Endothelial cell (in vitro differentiated cells): ENCODE measurements at regions not wholly inside any gene's neighbourhood (a gene's known extent, or its start where the extent isn't known, plus 50 kb on each side); places are given as distances from the start of the nearest gene placed in this dataset.
A peak's percentile ranks its signal among the peaks of the same experiment; 100 is the strongest.

Experiments
- DNase-seq: peaks from one replicate; pipeline ENCODE4 v3.0.0; 2021; ENCODE audit warnings: low spot score
- H3K27ac Mint-ChIP-seq: one replicate; pipeline ENCODE4 v1.8.0; 2021; ENCODE audit warnings: mixed read lengths, inconsistent platforms; ENCODE audit not compliant: unreplicated experiment
- H3K27me3 Mint-ChIP-seq: one replicate; pipeline ENCODE4 v1.8.0; 2021; ENCODE audit warnings: mild to moderate bottlenecking, moderate library complexity, mixed read lengths, inconsistent platforms; ENCODE audit not compliant: unreplicated experiment
- H3K36me3 Mint-ChIP-seq: one replicate; pipeline ENCODE4 v1.8.0; 2021; ENCODE audit warnings: mild to moderate bottlenecking, low read depth, mixed read lengths, inconsistent platforms; ENCODE audit not compliant: unreplicated experiment
- H3K4me1 Mint-ChIP-seq: one replicate; pipeline ENCODE4 v1.8.0; 2021; ENCODE audit warnings: mild to moderate bottlenecking, mixed read lengths, inconsistent platforms; ENCODE audit not compliant: unreplicated experiment
- H3K4me3 Mint-ChIP-seq: one replicate; pipeline ENCODE4 v1.8.0; 2021; ENCODE audit warnings: mild to moderate bottlenecking, mixed read lengths, inconsistent platforms; ENCODE audit not compliant: unreplicated experiment
- H3K9me3 Mint-ChIP-seq: one replicate; pipeline ENCODE4 v1.8.0; 2021; ENCODE audit warnings: mixed read lengths, inconsistent platforms; ENCODE audit not compliant: unreplicated experiment
- TF ChIP-seq, protein P1 (sequence below): fragments of 200-600 bp; sonication (generic); IDR thresholded peaks from one replicate; pipeline ENCODE4 v1.5.0; 2021; ENCODE audit warnings: antibody characterized with exemption; ENCODE audit not compliant: unreplicated experiment

DNA sequence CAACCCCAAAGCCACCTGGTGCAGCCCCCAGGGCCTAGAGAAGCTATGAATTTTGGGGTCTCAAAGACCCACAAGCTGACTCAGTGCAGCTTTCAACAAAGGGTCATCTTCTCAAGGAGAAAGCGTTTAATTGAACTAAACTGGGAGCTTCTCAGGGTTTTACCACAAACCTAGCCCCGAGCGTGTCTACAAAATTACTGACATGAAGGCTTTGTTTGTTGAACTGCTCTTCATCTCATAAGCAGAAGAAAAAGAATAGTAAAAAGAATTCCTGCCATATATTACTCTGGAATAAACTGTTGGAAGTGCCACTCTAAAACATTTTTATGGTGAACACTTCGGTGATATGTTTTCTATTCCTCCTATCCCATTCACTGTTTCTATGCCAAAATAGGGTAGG is 50.8 kb upstream of the INCENP start:
- DNase-seq, result no peak
- TF ChIP-seq, protein P1, sequence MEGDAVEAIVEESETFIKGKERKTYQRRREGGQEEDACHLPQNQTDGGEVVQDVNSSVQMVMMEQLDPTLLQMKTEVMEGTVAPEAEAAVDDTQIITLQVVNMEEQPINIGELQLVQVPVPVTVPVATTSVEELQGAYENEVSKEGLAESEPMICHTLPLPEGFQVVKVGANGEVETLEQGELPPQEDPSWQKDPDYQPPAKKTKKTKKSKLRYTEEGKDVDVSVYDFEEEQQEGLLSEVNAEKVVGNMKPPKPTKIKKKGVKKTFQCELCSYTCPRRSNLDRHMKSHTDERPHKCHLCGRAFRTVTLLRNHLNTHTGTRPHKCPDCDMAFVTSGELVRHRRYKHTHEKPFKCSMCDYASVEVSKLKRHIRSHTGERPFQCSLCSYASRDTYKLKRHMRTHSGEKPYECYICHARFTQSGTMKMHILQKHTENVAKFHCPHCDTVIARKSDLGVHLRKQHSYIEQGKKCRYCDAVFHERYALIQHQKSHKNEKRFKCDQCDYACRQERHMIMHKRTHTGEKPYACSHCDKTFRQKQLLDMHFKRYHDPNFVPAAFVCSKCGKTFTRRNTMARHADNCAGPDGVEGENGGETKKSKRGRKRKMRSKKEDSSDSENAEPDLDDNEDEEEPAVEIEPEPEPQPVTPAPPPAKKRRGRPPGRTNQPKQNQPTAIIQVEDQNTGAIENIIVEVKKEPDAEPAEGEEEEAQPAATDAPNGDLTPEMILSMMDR, result no peak
- Mint-ChIP-seq H3K4me3 (no peak overlapping the region), H3K36me3 (no peaks in the 10 kb centered on the region), H3K27me3 (peaks cover 2% of the 10 kb centered on the region), H3K27ac (no peak overlapping the region), H3K4me1 (peaks cover 10% of the 10 kb centered on the region), H3K9me3 (no peaks in the 10 kb centered on the region)

DNA sequence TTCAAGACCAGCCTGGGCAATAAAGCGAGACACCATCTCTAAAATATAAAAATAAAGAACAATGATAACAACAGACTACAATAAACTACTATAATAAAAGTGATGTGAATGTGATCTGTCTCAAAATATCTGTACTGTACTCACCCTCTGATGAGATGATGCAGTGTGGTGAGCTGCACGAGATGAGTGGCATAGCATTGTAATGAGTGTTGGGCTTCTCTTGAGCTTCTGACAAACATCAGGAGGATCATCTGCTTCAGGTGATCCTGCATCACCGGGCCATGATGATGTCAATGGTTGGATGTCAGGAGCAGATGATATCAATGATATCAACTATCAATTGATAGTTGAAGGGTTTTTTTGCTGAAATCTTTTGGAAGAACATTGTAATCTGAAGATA is 52.4 kb upstream of the INCENP start:
- Mint-ChIP-seq H3K9me3 (no peaks in the 10 kb centered on the region), H3K36me3 (no peaks in the 10 kb centered on the region), H3K4me1 (peaks cover 10% of the 10 kb centered on the region), H3K4me3 (no peak overlapping the region), H3K27ac (no peak overlapping the region), H3K27me3 (peaks cover 2% of the 10 kb centered on the region)
- TF ChIP-seq, protein P1, result no peak
- no peak for DNase-seq

DNA sequence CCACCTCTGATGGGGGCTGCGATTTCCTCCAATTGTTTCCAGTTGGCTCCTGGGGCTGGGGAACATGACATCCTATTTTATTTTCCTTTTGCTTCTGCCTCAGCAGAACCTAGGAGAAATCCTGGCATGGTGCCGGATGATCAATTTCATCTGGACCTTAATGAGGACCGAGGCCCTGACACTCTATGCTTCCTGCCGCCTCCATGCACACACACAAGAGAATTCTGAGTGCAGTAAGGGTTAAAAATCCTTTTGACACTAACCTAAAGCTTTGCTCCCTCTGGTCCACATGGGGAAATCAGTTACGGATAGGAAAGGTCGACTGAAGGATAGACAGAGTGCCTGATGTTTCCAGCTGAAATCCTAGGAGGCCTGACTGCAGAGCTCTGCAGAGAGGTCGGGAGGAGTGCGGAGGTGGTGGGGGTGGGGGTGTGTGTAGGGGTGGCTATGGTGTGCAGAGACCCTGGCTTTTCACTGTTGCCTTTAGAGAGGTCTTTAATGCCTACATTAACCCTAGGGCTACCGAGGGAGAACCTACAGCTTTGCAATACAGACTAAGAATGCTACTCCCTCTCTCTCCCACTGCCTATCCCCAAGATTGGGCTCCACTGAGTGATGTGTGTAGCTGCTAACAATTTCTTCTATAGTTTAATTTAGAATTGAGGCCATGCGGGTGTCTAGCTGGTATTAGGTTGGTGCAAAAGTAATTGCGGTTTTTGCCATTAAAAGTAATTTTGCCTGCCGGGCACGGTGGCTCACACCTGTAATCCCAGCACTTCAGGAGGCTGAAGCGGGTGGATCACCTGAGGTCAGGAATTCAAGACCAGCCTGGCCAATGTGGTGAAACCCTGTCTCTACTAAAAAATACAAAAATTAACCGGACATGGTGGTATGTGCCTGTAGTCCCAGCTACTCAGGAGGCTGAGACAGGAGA is 53.6 kb upstream of the INCENP start:
- H3K4me3 Mint-ChIP-seq, result no peak overlapping the region
- no peaks in the 10 kb centered on the region for H3K36me3 Mint-ChIP-seq
- TF ChIP-seq, protein P1, result no peak
- no peaks in the 10 kb centered on the region for H3K9me3 Mint-ChIP-seq
- peaks cover 2% of the 10 kb centered on the region for H3K27me3 Mint-ChIP-seq
- peaks cover 10% of the 10 kb centered on the region for H3K4me1 Mint-ChIP-seq
- H3K27ac Mint-ChIP-seq, result no peak overlapping the region
- no peak for DNase-seq

DNA sequence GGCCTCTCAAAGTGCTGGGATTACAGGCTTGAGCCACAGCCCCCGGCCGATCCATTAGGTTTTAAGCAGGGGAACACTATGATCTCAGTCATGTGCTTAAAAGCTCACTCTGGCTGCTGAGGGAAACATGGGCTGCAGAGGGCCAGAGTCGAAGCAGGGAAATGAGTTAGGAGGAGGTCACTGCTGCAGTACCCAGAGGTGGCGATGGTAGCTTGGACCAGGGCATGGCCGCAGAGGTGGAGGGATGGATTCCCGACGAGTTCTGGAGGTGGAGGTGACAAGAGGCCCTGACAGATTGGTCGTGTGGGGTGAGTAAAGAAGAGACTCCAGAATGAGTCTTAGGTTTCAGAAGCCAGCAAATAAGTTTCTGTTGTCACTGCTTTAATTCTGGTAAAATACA is 54.4 kb upstream of the INCENP start:
- Mint-ChIP-seq H3K4me3 (no peak overlapping the region), H3K4me1 (peaks cover 10% of the 10 kb centered on the region), H3K9me3 (no peaks in the 10 kb centered on the region), H3K36me3 (no peaks in the 10 kb centered on the region), H3K27ac (no peak overlapping the region), H3K27me3 (peaks cover 2% of the 10 kb centered on the region)
- TF ChIP-seq, protein P1, result no peak
- peak; percentile 4 for DNase-seq

DNA sequence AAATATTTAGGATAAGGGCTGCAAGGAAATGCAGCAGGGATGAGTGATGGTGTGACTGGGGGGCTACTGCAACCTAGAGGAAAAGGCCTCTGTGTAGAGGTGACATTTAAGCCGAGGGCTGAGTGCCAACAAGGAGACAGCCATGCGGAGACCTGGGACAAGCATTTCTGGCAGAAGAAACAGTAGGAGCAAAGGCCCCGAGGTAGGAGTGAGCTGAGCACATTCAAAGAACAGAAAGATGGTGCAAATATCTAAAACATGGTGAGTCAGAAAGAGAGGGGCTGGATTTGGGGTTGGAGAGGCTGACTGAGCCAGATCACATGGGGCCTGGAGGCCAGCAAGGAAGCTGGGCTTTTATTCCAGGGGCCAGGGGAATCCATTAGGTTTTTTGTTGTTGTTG is 55.1 kb upstream of the INCENP start:
- no peaks in the 10 kb centered on the region for H3K9me3 Mint-ChIP-seq
- H3K36me3 Mint-ChIP-seq, result no peaks in the 10 kb centered on the region
- peaks cover 10% of the 10 kb centered on the region for H3K4me1 Mint-ChIP-seq
- H3K4me3 Mint-ChIP-seq, result no peak overlapping the region
- DNase-seq, result no peak
- H3K27ac Mint-ChIP-seq, result peak overlapping the region; percentile 9
- TF ChIP-seq, protein P1, result no peak
- peaks cover 2% of the 10 kb centered on the region for H3K27me3 Mint-ChIP-seq
